ENCODE measurements at regions not wholly inside any gene's neighbourhood (a gene's known extent, or its start where the extent isn't known, plus 50 kb on each side); places are given as distances from the start of the nearest gene placed in this dataset.

DNA sequence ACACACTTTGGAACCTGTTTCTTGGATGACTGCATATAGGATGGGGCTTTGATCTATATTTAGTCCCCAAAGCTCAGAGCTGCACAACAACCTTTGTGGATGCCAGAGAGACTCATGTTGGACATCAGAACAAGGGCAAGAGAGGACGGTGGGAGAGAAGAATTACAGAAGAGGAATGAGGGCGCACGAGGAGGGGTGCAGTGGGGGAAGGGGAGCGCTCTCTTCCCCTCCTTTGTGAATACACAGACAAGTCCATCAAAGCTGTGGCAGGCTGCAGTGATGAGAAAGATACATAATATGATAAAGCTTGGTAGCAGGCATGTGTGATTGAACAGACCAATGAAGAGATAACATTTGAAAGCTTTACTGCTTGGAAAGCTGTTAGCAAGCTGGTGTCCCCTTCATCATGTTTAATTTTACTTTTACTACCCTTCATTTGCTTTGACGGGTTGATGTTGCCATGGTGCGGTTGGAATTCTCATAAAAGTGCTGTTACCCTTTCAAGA is 857.8 kb downstream of the KCNMA1 start:
- TF ChIP-seq GABPA (IDR thresholded peaks at IDR 0.05; ENCODE audit: borderline replicate concordance, insufficient read depth, low read length) (no peak), TCF12 (IDR thresholded peaks at IDR 0.05; ENCODE audit: low read depth, low read length) (no peak), RFX5 (IDR thresholded peaks at IDR 0.05; ENCODE audit: borderline replicate concordance, low read depth, low read length) (no peak), RBBP5 (IDR thresholded peaks at IDR 0.05; ENCODE audit: borderline replicate concordance, low read depth, low read length) (peak; percentile 82; the same call in 1 of the 2 replicates), ASH2L (IDR thresholded peaks at IDR 0.05; ENCODE audit: low read length) (peak; percentile 98)
- TF ChIP-seq, protein P1, sequence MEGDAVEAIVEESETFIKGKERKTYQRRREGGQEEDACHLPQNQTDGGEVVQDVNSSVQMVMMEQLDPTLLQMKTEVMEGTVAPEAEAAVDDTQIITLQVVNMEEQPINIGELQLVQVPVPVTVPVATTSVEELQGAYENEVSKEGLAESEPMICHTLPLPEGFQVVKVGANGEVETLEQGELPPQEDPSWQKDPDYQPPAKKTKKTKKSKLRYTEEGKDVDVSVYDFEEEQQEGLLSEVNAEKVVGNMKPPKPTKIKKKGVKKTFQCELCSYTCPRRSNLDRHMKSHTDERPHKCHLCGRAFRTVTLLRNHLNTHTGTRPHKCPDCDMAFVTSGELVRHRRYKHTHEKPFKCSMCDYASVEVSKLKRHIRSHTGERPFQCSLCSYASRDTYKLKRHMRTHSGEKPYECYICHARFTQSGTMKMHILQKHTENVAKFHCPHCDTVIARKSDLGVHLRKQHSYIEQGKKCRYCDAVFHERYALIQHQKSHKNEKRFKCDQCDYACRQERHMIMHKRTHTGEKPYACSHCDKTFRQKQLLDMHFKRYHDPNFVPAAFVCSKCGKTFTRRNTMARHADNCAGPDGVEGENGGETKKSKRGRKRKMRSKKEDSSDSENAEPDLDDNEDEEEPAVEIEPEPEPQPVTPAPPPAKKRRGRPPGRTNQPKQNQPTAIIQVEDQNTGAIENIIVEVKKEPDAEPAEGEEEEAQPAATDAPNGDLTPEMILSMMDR (IDR thresholded peaks at IDR 0.05; ENCODE audit: control extremely low read depth in 1 of 3, insufficient read depth in 1 of 3, low read depth in 1 of 3, low read length in 3 of 3) = no peak
- TF ChIP-seq, protein P2, sequence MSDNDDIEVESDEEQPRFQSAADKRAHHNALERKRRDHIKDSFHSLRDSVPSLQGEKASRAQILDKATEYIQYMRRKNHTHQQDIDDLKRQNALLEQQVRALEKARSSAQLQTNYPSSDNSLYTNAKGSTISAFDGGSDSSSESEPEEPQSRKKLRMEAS (IDR thresholded peaks at IDR 0.05) = peak; percentile 25; the same call in 1 of the 2 replicates
